HG02943 (cell line): ENCODE measurements at regions not wholly inside any gene's neighbourhood (a gene's known extent, or its start where the extent isn't known, plus 50 kb on each side); places are given as distances from the start of the nearest gene placed in this dataset.

ENCODE experiments used
- ATAC-seq: cut with Tn5 transposase; IDR thresholded peaks from one replicate; pipeline ENCODE4 v1.9.1; 2021; ENCODE audit warnings: mild to moderate bottlenecking, low read depth, moderate library complexity; ENCODE audit not compliant: unreplicated experiment

DNA sequence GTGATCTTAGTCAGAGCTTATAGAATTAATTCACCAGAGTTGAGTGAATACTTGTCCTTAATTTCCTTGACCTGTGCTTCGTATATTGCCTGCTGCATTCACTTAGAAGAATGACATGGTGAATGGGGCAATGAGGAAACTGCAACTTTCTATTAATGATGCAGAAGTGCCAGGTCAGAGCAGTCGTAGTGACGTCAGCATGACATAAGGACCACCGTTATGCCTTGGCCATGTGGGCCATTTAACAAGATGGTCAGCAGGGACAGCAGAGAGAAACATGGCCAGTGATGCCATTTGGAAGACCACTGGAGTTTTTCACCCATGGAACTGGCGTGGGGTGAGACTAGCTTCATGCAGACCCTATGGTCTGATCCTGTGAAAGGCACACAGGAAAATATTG is 1469.4 kb upstream of the TMEM132C start:
- ATAC-seq: no peak

- ATAC-seq: no peak
Observed at GRCh38 chr12:126798449-126798848, 1468.5 kb upstream of the TMEM132C start.

DNA sequence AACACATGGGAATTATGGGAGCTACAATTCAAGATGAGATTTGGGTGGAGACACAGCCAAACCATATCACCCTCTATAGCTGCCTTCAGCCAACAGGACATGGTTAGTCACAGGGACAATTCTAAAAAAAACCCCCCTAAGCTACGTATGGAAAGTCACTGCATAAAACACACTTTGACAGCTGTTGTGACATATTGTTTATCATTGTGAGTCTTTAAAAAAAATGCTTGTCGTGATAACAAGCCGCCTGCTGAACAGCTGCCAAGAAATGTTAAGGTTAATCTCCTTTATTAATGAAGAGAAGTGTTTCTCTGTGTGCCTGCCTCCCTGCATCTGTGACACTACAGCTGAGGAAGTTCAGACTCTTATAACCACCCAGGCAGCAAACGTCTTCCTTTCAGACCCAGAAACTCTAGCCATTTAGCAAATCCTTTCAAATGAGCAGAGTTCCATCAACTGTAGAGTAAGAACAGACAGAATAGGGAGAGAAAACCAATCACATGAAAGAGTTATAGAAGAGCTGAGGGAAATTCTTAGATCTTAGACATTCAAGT is 1459.6 kb upstream of the TMEM132C start:
- ATAC-seq: no peak

- no peak for ATAC-seq
Observed at GRCh38 chr12:126811391-126811790, 1455.6 kb upstream of the TMEM132C start.

DNA sequence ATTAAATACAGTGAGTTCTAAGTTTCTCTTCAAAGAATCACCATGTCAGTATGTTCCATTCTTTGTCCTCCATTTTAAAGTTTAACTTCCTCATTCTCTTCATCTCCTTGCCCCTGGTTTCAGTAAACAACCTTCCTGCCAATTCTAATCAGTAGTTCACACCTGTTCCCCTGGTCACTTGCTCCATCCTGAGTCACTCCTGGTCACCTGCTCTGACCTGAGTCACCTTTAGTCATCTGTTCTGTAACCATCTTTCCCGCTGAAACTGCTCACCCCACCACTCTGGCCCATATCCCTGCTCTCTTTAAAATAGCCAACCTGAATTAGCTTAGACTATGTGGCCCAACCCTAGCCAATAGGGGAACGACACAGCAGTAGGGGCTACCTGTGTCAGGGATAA is 1447.4 kb upstream of the TMEM132C start:
- no peak for ATAC-seq

GRCh38 chr12:126830778-126831680 is 1435.9 kb upstream of the TMEM132C start:
- no peak for ATAC-seq

DNA sequence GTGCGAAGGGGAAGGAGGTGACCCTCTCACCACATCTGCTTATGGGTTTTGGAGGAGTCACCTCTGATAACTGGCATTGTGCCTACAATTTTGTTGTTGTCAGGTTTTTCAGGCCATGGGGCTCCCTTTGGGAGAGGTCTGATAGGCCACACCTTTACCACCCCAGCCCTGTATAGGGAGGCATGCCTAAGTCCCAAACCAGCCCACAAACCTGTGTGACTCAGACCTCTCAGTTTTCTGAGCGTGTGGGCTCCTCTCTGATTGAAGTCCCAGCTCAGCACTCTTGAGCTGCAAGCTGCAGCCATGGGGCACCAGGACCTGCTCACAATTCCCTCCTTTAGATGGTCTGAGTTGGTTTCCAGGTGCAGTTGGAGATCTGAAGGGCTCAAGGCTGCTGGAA is 1429.3 kb upstream of the TMEM132C start:
- ATAC-seq: no peak

- no peak for ATAC-seq
Observed at GRCh38 chr12:126843915-126844669, 1422.9 kb upstream of the TMEM132C start.

DNA sequence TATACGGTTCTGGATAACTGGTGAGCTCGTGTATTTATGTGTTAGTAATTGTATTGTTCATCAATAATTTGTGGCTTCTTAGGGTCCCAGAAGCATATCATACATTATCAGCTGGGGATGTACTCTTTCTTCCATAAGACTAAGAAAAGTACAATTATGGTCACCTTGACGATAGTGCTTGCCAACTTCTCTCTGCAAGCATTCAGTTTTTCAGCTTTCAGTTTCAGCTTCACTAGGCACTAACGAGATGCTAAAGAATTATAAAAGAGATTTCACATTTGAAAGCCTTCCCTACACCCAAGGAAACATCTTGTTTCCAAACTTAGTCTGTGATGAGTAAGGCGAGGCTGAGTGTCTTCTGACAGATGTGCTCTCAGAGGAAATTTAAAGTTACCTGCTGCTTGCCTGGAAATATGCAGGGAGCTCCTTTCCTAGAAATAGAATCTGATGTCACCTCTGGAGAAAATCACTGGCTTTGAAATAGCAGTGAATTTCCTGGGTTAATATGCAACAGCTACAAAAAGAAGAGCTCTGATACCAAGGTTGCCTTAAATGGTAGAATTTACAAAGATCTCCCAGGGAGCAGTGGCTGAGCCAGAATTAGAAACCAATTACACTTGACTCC is 1419.9 kb upstream of the TMEM132C start:
- no peak for ATAC-seq

- ATAC-seq: no peak
Observed at GRCh38 chr12:126855768-126856167, 1411.2 kb upstream of the TMEM132C start.

GRCh38 chr12:126856958-126857357 is 1410.0 kb upstream of the TMEM132C start:
- no peak for ATAC-seq

- no peak for ATAC-seq
Observed at GRCh38 chr12:126858560-126858959, 1408.4 kb upstream of the TMEM132C start.

GRCh38 chr12:126860210-126860609 is 1406.8 kb upstream of the TMEM132C start:
- no peak for ATAC-seq

- no peak for ATAC-seq
Observed at GRCh38 chr12:126862500-126862899, 1404.5 kb upstream of the TMEM132C start.

- no peak for ATAC-seq
Observed at GRCh38 chr12:126869644-126870043, 1397.3 kb upstream of the TMEM132C start.

GRCh38 chr12:126873701-126874100 is 1393.3 kb upstream of the TMEM132C start:
- ATAC-seq: no peak

- no peak for ATAC-seq
Observed at GRCh38 chr12:126874427-126875026, 1392.4 kb upstream of the TMEM132C start.

- ATAC-seq: no peak
Observed at GRCh38 chr12:126879842-126880241, 1387.1 kb upstream of the TMEM132C start.

DNA sequence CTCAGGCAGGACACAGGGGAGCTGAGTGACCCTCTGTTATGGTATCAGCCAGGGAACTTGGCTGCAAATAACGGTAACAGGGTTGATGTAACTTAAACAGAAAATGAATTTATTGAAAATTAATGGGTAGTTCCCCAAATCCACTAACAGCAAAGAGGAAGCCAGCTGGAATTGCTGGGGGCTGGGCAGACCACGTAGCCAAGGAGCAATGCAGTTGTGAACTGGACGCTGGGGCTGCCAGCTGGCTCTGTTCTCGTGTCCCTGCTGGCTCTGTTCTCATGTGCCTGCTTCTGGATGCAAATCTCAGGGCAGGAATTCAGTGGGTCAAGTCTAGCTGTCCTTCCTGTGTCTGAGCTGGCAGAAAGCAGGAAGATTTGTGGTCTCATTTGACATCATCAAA is 1383.3 kb upstream of the TMEM132C start:
- ATAC-seq: no peak

DNA sequence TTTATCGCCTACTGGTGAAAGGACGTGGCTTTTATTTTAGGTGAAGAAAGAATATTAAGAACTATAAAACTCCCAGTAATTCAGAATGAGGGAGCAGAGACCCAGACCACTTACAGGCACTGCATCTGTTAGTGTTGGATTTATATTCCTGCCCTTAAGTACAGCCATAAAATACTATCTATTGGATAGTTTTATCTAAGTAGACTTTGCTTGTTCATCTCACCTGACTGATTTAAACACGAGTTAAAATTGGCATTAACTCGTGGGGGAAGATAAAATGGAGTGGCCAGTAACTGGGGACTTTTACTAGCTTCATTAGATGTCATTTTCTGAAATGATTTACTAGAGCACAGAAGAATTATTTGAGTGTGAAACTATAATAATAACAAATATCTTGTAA is 1377.5 kb upstream of the TMEM132C start:
- ATAC-seq: no peak

GRCh38 chr12:126890097-126890496 is 1376.9 kb upstream of the TMEM132C start:
- ATAC-seq: no peak
